ENCODE measurements at regions not wholly inside any gene's neighbourhood (a gene's known extent, or its start where the extent isn't known, plus 50 kb on each side); places are given as distances from the start of the nearest gene placed in this dataset.

DNA sequence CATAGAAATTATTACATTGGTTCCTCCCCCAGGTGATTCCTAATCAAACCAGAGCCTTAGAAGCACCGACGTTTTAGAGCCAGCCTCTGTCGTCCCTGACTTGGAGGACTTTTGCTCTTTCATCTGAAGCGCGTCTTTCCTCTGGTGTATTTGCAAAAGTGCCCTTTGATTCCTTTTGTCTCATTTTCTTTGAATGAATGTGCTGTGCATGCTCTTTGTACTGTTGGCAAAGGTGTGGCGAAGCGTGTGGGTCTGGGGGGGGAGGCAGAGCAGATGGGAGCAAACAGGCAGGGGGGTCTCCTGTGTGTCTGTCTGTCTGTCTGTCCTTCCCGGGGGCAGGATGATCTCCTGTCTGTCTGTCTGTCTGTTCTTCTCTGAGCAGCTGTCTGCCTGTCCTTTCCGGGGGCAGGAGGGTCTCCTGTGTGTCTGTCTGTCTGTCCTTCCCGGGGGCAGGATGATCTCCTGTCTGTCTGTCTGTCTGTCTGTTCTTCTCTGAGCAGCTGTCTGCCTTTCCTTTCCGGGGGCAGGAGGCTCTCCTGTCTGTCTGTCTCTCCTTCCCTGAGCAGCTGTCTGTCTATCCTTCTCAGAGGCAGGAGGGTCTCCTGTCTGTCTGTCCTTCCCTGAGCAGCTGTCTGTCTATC, 205.5 kb upstream of the MYT1L start:
- TF ChIP-seq, protein P1, sequence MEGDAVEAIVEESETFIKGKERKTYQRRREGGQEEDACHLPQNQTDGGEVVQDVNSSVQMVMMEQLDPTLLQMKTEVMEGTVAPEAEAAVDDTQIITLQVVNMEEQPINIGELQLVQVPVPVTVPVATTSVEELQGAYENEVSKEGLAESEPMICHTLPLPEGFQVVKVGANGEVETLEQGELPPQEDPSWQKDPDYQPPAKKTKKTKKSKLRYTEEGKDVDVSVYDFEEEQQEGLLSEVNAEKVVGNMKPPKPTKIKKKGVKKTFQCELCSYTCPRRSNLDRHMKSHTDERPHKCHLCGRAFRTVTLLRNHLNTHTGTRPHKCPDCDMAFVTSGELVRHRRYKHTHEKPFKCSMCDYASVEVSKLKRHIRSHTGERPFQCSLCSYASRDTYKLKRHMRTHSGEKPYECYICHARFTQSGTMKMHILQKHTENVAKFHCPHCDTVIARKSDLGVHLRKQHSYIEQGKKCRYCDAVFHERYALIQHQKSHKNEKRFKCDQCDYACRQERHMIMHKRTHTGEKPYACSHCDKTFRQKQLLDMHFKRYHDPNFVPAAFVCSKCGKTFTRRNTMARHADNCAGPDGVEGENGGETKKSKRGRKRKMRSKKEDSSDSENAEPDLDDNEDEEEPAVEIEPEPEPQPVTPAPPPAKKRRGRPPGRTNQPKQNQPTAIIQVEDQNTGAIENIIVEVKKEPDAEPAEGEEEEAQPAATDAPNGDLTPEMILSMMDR (IDR thresholded peaks at IDR 0.05; ENCODE audit: unreplicated experiment), result no peak
- no peak overlapping the region for H3K27ac Mint-ChIP-seq (ENCODE audit: unreplicated experiment)
- H3K9me3 Mint-ChIP-seq (ENCODE audit: unreplicated experiment), result no peaks in the 10 kb centered on the region
- peaks cover 4% of the 10 kb centered on the region for H3K27me3 Mint-ChIP-seq (ENCODE audit: unreplicated experiment)
- peaks cover 13% of the 10 kb centered on the region for H3K4me1 Mint-ChIP-seq (ENCODE audit: unreplicated experiment)
- no peak overlapping the region for H3K4me3 Mint-ChIP-seq (ENCODE audit: unreplicated experiment)
- no peak for DNase-seq (ENCODE audit: low spot score)
- no peaks in the 10 kb centered on the region for H3K36me3 Mint-ChIP-seq (ENCODE audit: low read depth, unreplicated experiment)

DNA sequence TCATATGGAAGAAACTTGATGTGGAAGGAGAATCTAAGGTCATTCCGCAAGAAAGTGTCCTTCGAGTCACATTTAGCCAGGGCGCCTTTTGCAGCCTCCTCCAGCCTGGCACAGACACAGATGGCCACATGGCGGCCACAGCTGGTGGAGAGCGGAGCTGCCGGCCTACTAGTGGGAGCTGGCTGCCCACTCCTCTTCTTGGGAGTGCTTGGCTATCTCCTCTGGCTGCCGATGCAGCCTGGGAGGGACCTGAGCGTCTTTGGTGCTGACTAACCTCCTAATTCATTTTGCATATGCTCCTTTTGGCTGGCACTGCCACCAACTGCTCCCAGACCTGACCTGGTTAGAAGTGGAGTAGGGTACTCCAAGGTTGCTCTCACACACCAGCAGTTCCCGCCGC, 199.3 kb upstream of the MYT1L start:
- no peak for DNase-seq (ENCODE audit: low spot score)
- Mint-ChIP-seq H3K4me1 (ENCODE audit: unreplicated experiment) (peaks cover 6% of the 10 kb centered on the region), H3K9me3 (ENCODE audit: unreplicated experiment) (no peaks in the 10 kb centered on the region), H3K27me3 (ENCODE audit: unreplicated experiment) (peaks cover 2% of the 10 kb centered on the region), H3K27ac (ENCODE audit: unreplicated experiment) (no peak overlapping the region), H3K4me3 (ENCODE audit: unreplicated experiment) (no peak overlapping the region), H3K36me3 (ENCODE audit: low read depth, unreplicated experiment) (no peaks in the 10 kb centered on the region)
- TF ChIP-seq, protein P1 (IDR thresholded peaks at IDR 0.05; ENCODE audit: unreplicated experiment), result no peak

DNA sequence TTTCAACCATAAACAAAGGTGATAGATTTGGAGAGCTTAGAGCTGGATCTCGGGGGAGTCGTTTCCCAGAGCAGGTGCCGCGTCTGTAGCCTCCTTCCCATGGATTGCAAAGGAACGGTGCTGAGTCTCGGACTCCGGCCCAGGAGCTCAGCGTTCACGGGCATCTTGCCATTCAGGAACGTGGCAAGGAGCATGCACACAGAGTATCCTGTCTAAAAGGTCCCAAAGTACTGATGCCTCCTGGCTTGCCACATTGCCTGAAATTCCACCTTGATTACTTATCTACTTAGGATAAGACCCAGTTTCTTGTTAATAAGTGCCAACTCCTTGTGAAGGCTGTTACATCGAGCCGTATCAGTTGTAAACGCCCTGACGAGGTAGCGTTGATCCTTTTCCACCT, 197.8 kb upstream of the MYT1L start:
- Mint-ChIP-seq H3K36me3 (ENCODE audit: low read depth, unreplicated experiment) (no peaks in the 10 kb centered on the region), H3K4me1 (ENCODE audit: unreplicated experiment) (peaks cover 6% of the 10 kb centered on the region), H3K9me3 (ENCODE audit: unreplicated experiment) (no peaks in the 10 kb centered on the region), H3K27ac (ENCODE audit: unreplicated experiment) (no peak overlapping the region), H3K4me3 (ENCODE audit: unreplicated experiment) (no peak overlapping the region), H3K27me3 (ENCODE audit: unreplicated experiment) (peaks cover 2% of the 10 kb centered on the region)
- TF ChIP-seq, protein P1 (IDR thresholded peaks at IDR 0.05; ENCODE audit: unreplicated experiment), result no peak
- no peak for DNase-seq (ENCODE audit: low spot score)

DNA sequence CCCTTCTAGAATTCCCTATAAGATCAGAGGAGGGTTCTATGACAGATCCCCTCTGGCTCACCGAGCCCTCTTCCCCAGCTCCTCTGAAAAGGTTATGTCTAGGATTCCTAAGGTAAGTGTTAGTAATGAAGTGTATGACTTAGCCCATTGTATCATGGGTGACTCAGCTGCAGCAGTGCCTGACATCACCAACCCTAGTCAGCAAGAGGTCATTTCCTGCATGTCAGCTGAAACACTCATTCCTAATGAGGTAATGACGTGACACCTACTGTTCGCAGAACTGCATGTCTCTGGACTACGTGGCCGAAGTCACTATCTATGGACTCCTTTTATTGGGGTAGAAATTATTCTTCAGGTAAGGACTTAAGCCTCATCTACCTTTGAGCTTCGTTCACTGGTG, 196.1 kb upstream of the MYT1L start:
- DNase-seq (ENCODE audit: low spot score), result no peak
- H3K4me1 Mint-ChIP-seq (ENCODE audit: unreplicated experiment), result peaks cover 6% of the 10 kb centered on the region
- TF ChIP-seq, protein P1 (IDR thresholded peaks at IDR 0.05; ENCODE audit: unreplicated experiment), result no peak
- H3K9me3 Mint-ChIP-seq (ENCODE audit: unreplicated experiment), result no peaks in the 10 kb centered on the region
- no peak overlapping the region for H3K27ac Mint-ChIP-seq (ENCODE audit: unreplicated experiment)
- peaks cover 4% of the 10 kb centered on the region for H3K27me3 Mint-ChIP-seq (ENCODE audit: unreplicated experiment)
- H3K36me3 Mint-ChIP-seq (ENCODE audit: low read depth, unreplicated experiment), result no peaks in the 10 kb centered on the region
- no peak overlapping the region for H3K4me3 Mint-ChIP-seq (ENCODE audit: unreplicated experiment)

DNA sequence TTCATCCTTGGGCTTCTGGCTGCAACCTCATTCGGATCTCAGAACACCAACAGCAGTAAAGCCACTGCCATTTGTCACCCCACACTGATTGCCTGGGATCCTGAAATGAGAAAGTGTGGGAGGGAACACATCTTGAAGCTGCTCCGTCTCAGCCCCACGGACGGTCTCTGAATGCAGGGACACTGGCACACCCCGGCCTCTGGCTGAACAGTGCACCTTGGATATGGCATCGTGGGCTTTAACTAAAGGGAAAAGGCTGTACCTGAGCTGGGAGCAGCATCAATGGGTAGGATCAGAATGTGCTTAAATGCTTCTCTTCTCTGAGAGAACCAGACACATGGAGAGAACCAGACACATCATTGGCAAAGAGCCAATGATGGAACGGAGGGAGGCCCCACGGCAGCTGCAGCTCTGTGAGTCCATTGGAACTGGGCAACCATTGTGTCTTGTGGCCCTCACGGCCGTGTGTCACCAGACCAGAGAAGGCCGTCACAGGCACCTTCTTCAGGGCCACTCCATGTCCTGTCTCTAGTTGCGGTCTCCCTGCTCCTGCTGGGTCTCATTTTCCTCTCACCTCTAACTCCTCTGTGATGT, 193.4 kb upstream of the MYT1L start:
- H3K4me3 Mint-ChIP-seq (ENCODE audit: unreplicated experiment), result no peak overlapping the region
- peaks cover 3% of the 10 kb centered on the region for H3K27me3 Mint-ChIP-seq (ENCODE audit: unreplicated experiment)
- no peak overlapping the region for H3K27ac Mint-ChIP-seq (ENCODE audit: unreplicated experiment)
- H3K9me3 Mint-ChIP-seq (ENCODE audit: unreplicated experiment), result no peaks in the 10 kb centered on the region
- no peaks in the 10 kb centered on the region for H3K36me3 Mint-ChIP-seq (ENCODE audit: low read depth, unreplicated experiment)
- DNase-seq (ENCODE audit: low spot score), result no peak
- peaks cover 6% of the 10 kb centered on the region for H3K4me1 Mint-ChIP-seq (ENCODE audit: unreplicated experiment)
- TF ChIP-seq, protein P1 (IDR thresholded peaks at IDR 0.05; ENCODE audit: unreplicated experiment), result no peak

Data from endothelial cell (in vitro differentiated cells).